ENCODE measurements at regions not wholly inside any gene's neighbourhood (a gene's known extent, or its start where the extent isn't known, plus 50 kb on each side); places are given as distances from the start of the nearest gene placed in this dataset.

DNA sequence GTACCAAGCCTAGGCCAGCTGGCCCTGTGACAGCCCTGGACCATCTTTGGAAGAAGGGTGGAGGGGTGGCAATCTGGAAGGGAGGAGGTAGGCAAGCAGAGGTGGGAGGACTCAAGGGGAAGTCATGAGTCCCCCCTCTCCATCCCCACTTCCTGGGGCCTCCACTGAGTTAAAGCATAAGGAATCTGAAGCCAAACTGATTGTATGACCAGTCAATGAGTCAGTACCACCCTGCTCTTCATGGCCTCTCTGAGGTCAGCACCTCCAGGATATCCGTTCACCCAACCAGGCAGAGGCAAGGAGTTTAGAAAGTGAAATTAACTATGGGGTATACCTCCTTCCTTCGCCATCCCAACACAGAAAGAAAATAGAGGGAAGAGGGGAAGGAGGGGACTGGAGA lies 272.7 kb downstream of the SOX9 start:
- H3K4me3 ChIP-seq (replicated peaks; ENCODE audit: low read depth, low read length), result no peak overlapping the region
- no peak for DNase-seq (ENCODE audit: extremely low read depth, low read depth)
- TF ChIP-seq, protein P1, sequence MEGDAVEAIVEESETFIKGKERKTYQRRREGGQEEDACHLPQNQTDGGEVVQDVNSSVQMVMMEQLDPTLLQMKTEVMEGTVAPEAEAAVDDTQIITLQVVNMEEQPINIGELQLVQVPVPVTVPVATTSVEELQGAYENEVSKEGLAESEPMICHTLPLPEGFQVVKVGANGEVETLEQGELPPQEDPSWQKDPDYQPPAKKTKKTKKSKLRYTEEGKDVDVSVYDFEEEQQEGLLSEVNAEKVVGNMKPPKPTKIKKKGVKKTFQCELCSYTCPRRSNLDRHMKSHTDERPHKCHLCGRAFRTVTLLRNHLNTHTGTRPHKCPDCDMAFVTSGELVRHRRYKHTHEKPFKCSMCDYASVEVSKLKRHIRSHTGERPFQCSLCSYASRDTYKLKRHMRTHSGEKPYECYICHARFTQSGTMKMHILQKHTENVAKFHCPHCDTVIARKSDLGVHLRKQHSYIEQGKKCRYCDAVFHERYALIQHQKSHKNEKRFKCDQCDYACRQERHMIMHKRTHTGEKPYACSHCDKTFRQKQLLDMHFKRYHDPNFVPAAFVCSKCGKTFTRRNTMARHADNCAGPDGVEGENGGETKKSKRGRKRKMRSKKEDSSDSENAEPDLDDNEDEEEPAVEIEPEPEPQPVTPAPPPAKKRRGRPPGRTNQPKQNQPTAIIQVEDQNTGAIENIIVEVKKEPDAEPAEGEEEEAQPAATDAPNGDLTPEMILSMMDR (IDR thresholded peaks at IDR 0.05; ENCODE audit: low read depth, low read length, missing control alignments), result no peak

DNA sequence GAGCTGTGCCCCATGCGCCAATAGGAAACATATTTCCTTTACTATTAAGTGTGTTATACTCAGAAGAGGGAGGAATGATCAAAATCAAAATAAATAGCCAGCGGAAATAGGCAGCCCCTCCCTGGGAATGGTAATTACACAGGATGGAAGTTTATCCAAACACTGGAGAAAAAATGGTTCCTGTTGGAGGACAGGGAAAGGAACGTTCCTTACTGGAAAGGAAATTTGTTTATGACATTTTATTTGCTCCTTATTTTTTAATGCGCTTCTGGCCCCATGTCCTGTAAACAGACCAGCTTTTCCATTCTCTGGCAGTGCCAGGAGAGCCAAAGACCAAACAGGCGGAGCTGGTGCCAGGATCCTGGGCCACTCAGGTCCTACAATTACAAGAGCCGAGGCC lies 273.7 kb downstream of the SOX9 start:
- DNase-seq (ENCODE audit: extremely low read depth, low read depth), result no peak
- H3K4me3 ChIP-seq (replicated peaks; ENCODE audit: low read depth, low read length), result no peak overlapping the region
- TF ChIP-seq, protein P1 (IDR thresholded peaks at IDR 0.05; ENCODE audit: low read depth, low read length, missing control alignments), result no peak

- H3K4me3 ChIP-seq (replicated peaks; ENCODE audit: low read depth, low read length), result no peak overlapping the region
- DNase-seq (ENCODE audit: extremely low read depth, low read depth), result no peak
These were observed 275.3 kb downstream of the SOX9 start for GRCh38 chr17:72396121-72396520.

GRCh38 chr17:72397223-72397667 lies 276.4 kb downstream of the SOX9 start:
- no peak for DNase-seq (ENCODE audit: extremely low read depth, low read depth)
- H3K4me3 ChIP-seq (replicated peaks; ENCODE audit: low read depth, low read length), result no peak overlapping the region
- TF ChIP-seq, protein P1 (IDR thresholded peaks at IDR 0.05; ENCODE audit: low read depth, low read length, missing control alignments), result no peak

More at GRCh38 chr17:72396121-72396520, 275.3 kb downstream of the SOX9 start:
- TF ChIP-seq, protein P1 (IDR thresholded peaks at IDR 0.05; ENCODE audit: low read depth, low read length, missing control alignments), result no peak

DNA sequence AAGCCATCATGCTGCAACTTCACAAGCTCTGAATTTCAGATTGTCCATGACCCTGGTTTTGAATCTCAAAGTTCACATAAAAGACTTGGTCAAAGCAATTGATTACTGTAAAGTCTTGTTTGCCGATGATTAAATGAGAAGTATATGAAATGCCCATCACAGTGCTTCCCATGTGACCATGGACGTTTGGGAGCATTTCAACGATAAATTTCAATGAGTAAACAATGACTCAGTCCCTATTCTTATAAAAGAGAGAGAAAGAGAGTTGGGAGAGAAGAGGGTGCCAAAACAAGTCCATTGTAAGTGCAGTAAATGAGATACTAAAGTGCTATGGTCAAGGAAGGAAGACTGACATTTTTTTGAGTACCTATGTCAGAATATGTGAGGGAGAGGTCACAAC lies 276.9 kb downstream of the SOX9 start:
- TF ChIP-seq, protein P1 (IDR thresholded peaks at IDR 0.05; ENCODE audit: low read depth, low read length, missing control alignments), result no peak
- DNase-seq (ENCODE audit: extremely low read depth, low read depth), result no peak
- no peak overlapping the region for H3K4me3 ChIP-seq (replicated peaks; ENCODE audit: low read depth, low read length)

DNA sequence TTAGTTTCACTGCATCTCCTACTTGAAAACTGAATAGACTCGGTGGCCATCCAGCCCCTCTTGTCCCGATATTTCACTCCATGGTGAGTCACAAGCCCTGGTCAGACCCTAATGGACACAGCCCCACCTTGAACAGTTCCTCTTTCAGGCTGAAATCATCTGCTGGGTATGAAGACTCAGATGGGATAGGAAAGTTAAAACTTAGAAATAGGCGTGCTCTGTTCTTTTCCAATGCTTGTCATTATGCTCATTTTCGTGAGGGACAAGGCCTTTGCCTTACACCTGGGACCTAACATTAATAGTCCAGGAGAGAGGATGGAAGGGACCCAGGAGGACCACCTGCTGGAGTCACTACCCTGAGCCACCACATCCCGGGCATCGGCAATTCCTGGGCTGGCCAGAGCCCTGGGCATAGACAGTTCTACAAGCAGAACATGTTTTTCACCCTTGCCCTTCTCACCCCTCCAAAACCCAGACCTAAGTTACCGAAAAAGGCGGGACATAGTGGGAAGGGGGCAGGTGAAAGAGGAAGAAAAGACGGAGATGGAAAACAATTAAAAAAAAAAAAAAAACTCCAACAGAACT lies 278.3 kb downstream of the SOX9 start:
- TF ChIP-seq, protein P1 (IDR thresholded peaks at IDR 0.05; ENCODE audit: low read depth, low read length, missing control alignments), result no peak
- H3K4me3 ChIP-seq (replicated peaks; ENCODE audit: low read depth, low read length), result no peak overlapping the region
- no peak for DNase-seq (ENCODE audit: extremely low read depth, low read depth)

Data from HFF-Myc (cell line).